IPS-NIHi11 (cell line): ENCODE measurements at regions not wholly inside any gene's neighbourhood (a gene's known extent, or its start where the extent isn't known, plus 50 kb on each side); places are given as distances from the start of the nearest gene placed in this dataset.
"Not testable (repeated sequence)": the region's sequence is repeated elsewhere in the genome, so short reads cannot be mapped to it uniquely, and the experiment has no call there.

ENCODE experiments used
- DNase-seq: peaks from one replicate; pipeline ENCODE4 v3.0.0; 2012; ENCODE audit warnings: mixed read lengths, low spot score

DNA sequence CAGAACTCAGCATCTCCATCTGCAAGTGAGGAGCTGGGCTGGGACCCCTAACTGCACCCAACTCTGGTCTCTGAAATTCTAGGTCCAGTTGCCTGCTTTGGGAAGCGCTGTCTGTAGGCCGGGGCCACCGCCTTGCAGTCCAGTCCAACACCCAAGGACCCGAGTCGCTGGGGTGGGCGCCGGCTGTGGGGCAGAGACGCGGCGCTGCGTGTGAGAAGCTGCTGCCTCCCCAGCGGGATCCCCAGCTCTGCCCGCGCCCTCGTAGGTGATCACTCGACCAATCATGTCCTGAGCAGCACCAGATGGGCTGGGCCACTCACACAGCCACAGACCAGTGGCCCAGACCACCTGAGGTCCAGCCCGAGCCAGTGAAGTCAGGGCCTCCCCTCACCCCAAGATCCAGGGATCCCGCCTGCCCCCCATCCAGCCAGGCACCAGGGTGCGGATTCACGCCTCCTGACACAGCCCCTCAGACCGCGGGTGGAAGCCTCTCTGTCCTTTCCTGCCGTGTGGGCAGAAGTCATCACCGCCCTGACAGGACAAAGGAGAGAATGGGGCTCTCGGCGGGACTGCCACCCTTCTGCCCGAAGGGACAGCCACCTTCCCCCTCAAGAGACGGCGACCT lies 67.4 kb upstream of the ADGRA1 start:
- no peak for DNase-seq

- no peak for DNase-seq
Observed at GRCh38 chr10:133019651-133020050, 68.1 kb upstream of the ADGRA1 start.

- no peak for DNase-seq
Observed at GRCh38 chr10:133019191-133019590, 68.5 kb upstream of the ADGRA1 start.

DNA sequence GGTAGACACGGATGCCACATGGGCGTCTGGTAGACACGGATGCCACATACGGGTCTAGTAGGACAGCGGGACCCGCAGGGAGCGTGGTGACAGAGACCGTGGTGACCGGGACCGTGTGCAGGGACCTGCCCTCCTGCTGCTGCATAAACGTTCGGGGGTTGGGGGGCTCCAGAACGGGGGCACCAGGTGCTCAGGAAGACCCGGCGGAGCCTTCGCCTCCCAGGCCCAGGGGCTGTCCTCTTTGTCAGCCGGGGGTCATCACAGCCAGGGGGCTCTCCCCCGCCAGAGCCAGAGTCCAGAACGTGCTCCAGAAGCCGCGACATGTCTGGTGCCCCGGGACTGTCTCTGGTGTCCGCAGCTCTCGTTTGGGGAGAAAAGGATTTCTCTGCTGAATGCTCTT lies 69.2 kb upstream of the ADGRA1 start:
- no peak for DNase-seq

- no peak for DNase-seq
Observed at GRCh38 chr10:133017203-133017601, 70.5 kb upstream of the ADGRA1 start.

- DNase-seq, result no peak
Observed at GRCh38 chr10:133016493-133017202, 71.1 kb upstream of the ADGRA1 start.

DNA sequence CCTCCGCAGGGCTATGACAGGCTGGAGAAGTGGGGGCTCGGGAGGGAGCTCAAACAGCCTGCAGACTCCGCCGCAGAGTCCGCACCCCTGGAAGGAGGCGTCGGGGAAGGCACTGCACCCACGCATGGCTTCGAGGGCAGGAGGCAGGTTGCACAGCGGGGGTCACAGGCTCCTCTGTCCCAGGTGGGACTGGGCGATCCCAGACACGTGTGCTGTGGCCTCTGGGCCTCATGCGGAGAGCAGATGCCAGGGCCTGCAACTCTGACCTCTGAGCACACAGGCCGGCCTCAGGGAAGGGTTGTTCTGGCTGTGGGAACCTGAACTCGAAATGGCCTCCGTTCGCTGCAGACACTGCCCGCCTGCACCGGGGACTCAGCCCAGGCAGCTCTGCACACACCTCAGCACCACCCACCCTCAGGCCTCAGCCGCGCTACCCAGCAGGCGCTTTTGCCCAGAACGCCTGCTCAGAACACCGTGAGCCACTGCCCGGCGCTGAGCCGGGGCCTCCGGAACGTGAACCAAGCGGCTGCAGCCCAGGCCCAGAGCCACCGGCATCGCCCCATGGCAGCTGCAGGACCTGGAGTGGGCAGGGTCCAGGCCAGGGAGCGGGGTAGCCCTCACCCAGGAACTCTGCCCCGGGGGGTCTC lies 71.8 kb upstream of the ADGRA1 start:
- no peak for DNase-seq

DNA sequence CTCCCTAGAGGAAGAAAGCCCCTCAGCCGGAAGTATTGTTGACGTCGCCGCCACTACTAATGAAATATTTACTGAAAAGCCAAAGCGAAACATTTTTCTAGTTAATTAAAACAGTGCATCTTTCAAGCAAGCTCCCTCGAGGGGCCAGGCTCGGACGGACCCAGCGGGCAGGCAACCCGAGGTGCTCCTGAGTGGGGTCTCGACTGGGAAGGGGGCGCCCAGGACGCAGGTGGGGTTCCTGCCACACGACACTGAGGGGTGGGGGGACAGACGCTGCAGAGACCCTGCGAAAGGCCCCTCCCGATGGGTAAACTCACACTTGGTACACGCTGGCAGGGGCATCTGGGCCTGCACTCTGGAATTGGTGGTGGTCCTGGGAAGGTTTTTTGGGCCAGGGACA lies 72.4 kb upstream of the ADGRA1 start:
- DNase-seq, result no peak

- no peak for DNase-seq
Observed at GRCh38 chr10:133014416-133015210, 72.2 kb upstream of the CFAP46 start.

DNA sequence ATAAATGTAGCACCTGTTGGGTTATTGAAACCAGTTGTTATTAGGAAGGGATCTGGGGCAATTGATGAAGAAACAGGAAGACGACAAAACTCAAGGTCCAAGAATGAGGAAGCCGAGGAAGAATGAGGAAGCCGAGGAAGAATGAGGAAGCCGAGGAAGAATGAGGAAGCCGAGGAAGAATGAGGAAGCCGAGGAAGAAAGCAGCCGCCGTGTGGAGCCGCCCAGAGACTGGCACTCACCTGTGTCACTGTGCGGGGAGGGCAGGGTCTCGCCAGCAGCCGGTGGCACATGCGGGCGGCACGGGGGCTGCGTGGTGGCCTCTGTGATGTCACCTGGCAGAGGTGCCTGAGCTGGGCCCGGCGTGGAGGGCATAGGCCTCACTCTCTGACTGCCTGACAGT lies 71.1 kb upstream of the CFAP46 start:
- no peak for DNase-seq

DNA sequence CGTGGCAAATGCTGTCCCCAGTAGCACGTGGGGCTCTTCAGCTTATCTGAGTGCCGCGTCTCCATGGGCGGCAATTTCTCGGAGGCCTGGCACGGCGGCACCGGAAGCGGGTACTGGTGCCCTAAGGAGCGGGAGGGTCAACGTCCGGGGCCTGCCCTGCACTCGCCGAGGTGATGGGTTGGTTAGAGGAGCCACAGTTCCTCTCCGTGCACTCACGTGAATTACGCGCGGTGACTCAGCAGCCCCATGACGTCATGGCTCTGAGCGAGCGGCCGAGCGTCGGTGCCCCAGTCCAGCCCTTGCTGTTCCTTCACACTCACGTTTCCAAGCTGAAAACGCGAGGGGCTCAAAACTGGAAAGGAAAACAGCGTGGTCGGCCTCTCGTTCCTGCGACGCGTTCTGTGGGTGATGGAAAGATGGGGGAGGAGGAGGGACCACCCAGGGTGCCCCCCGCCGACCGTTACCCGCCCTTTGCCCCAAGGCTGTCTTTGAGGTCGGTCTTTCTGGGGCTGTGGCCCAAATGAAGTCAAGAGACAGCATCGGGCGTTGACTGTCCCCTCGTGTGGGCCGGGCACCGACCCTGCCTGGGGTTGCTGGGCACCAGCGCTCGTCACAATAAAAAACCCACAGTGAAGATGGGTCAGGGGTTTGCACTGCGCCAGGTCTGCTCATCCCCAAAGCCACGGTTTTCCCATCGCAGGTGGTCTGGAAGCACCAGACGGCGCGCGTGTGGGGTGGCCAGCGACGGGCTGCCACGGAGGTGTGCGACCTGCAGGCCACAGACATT lies 70.4 kb upstream of the CFAP46 start:
- no peak for DNase-seq

DNA sequence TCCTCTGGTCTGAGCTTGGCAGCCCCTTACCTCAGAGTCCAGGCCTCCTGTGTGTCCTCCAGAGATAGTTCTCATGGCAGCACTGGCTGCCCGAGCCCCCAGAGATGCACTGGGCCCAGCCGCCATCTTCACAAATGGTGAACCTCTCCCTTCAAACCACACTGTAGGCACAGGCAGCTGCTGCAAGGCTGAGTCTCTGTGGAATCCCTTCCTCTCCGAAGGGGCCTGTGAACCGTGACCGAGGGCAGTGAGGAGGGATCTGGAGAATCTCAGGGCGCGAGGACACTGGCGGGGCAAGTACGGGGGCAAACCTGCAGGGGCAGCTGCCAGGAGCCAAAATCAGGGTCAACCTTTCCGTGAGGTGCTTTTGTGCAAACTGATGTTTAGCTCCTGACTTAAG lies 69.5 kb upstream of the CFAP46 start:
- no peak for DNase-seq

- not testable (repeated sequence) for DNase-seq
Observed at GRCh38 chr10:133011393-133011792, 69.0 kb upstream of the CFAP46 start.

GRCh38 chr10:133010843-133011179 lies 68.4 kb upstream of the CFAP46 start:
- not testable (repeated sequence) for DNase-seq

DNA sequence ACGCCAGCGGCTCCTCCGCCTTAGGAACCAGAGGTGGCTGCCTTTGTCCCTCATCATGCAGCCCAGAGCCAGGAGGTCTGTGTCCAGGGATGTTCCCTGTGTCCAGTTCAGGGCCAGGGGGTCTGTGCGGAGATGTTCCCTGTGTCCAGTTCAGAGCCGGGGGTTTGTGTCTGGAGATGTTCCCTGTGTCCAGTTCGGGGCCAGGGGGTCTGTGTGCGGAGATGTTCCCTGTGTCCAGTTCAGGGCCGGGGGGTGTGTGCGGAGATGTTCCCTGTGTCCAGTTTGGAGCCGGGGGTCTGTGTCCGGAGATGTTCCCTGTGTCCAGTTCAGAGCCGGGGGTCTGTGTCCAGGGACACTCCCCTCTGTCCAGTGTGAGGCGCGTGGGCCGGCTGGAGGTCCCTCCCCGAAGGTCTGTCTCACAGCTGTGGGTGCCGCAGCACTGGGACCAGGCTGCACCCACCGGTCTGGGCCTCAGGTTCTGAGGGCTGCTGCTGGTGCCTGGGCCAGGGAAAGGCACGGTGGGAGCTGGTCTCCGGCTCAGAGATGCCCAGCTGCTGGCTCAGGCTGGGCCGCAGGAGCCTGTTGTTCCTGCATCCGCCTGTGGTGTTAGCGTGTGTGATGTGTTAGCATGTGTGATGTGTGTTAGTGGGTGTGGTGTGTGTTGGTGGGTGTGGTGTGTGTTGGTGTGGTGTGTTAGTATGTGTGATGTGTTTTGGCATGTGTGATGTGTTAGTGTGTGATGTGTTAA lies 67.9 kb upstream of the CFAP46 start:
- no peak for DNase-seq

DNA sequence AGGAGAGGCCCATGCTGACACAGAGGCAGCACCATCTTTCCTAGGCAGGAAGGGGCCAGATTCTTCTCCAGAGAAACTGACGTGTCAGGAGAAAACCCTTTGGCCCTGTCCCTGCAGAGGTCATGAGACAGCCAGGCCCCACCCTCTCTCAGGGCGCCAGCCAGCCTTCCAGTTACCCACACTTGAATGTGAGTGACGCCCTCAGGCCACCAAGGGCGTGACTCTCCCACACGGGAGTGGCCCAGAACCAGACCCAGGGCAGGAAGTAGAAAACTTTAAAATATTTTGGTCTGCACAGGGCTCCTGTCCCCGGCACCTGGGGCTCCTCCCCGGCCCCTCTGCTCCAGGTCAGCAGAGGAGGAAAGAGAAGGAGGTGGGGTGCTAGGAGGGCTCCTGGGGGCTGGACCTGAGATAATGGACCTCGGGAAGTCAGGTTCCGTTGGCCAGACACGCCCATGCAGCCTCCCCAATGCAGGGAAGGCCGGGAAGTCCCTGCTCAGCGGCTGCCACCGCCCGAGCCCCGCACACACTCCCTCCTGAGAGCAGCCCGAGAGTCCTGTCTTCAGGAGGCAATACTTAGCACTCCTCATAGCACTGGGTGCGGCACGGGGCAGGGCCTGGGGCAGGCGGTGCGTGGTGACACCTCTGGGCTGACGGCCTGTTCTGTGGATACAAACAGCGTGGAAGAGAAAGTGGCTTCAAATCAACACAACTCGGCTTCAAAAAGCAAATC lies 67.0 kb upstream of the CFAP46 start:
- no peak for DNase-seq

DNA sequence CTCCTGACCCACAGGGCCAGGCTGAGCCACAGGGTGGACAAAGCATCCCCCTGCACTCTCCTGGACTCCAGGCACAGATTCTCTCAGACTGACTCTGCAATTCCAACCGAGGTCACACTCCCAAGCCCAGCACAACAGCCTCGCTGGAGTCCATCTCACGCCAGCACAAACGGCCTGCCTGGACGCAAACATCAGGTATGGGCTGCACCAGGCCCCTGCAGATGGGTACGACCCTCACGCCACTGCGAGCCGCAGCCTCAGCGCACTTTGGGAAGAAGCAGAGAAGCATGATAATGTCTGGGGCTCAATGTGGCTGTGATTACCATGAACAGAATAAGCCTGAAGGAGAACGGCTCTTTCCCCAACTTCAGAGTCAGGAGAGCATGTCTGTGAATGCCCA lies 66.4 kb upstream of the CFAP46 start:
- no peak for DNase-seq

DNA sequence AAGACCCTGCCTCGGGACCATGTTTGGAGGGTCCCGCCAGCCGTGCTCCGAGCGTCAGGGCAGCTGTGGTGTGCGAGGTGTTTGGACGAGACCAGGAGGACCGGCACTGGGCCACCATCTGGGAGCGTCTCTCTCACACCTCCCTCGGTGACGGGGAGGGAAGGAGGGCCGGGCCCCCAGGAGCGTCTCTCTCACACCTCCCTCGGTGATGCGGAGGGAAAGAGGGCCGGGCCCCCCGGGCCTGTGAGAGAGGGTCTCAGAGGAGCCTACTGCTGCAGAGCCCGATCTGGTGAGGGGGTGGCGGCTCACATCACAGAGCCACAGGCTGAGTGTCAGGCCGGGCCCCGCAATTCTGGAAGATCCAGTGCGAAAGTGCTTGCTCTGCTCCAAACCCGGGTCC lies 65.8 kb upstream of the CFAP46 start:
- no peak for DNase-seq

DNA sequence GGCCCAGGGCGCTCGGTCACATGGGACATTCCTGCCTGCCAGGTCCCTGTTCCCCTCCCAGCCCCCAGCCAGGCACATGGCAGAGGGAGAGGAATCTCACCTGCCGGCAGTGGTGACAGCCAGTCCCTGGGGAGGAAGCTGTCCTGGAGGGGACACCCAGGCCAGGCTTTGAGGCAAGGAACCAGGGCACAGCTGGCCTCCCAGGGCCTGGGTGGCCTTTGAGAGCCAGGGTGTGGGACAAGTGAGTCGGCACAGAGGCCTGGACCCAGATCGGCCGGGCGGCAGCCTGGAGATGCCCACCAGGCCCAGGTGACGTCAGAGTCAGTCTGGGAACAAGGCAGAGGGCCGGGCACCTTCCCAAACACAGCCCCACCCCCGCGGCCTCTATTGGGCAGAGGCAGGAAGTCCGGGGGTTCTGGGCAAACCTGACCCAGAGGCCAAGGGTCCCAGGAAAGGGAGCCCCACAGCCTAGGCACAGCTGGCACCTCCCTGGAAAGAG lies 65.0 kb upstream of the CFAP46 start:
- DNase-seq, result no peak

DNA sequence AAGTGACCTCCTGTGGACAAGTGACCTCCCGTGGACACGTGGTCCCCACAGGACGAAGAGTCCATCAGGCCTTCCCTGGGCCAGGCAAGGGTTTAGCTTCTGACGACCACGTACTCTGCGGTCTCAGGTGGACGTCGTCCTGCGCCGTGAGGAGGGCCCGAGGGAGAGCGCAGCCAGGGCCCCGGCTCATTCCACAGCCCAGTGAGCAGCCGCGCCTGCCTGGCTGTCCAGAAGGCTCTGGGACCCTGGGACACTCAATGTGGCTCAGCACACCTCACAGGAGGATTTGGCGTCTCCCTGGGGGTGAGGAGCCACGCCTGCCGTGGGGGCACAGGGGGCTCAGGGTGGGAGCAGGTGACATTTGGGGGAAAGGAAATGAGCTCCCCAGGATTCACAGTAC lies 64.4 kb upstream of the CFAP46 start:
- DNase-seq, result no peak
